IPS-18c (cell line): ENCODE measurements at regions not wholly inside any gene's neighbourhood (a gene's known extent, or its start where the extent isn't known, plus 50 kb on each side); places are given as distances from the start of the nearest gene placed in this dataset.
"Not testable (repeated sequence)": the region's sequence is repeated elsewhere in the genome, so short reads cannot be mapped to it uniquely, and the experiment has no call there.

ENCODE experiments used
- H3K4me3 ChIP-seq: 2 replicates; pipeline ENCODE4 v1.7.0; 2013; ENCODE audit warnings: low read depth, mild to moderate bottlenecking, low read length, moderate library complexity; ENCODE audit not compliant: insufficient read depth
- H3K9me3 ChIP-seq: one replicate; pipeline ENCODE4 v1.6.1; 2013; ENCODE audit warnings: mild to moderate bottlenecking, low read length, moderate library complexity; ENCODE audit not compliant: control insufficient read depth, insufficient read depth

GRCh38 chr4:60934566-60935295 lies 265.4 kb upstream of the ADGRL3 start:
- Histone ChIP-seq H3K4me3 (no peak overlapping the region), H3K9me3 (no peaks in the 10 kb centered on the region)

DNA sequence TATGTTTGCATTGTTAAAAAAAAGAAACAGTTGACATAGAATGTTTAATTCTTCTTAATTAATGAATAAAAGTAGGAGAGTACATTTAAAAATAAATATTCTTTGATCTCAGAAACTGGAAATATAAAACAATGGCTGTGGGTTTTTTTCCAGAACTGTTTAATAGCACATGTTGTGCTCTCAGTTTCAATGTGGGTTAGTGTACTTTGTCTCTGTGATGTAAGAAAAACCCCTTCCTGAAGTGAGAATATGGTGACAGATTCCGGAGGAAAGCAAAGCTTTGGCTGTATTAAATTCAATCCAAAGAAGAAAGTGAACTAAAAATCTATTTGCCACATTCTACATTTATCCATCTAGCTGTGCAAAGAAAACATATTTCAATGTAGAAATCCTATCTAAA lies 261.9 kb upstream of the ADGRL3 start:
- Histone ChIP-seq H3K9me3 (no peaks in the 10 kb centered on the region), H3K4me3 (no peak overlapping the region)

- H3K9me3 ChIP-seq, result no peaks in the 10 kb centered on the region
Observed at GRCh38 chr4:60938621-60939020, 261.5 kb upstream of the ADGRL3 start.

DNA sequence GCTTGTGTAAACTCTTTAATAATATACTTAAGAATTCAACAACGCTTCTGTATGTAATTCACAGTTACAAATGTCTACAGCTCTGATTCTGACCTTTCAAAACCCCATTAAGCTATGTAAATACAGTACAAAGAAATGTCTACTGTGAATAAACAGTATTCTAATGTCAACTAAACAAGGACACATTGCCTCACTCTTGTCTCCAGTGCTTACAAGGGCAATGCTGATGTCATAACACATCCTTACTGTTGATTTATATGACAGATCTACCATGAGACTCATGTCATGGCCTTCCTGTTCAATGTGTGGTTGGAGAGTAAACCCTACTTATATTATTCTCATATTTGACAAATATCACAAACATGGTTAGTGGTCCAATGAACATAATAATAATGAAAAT lies 256.1 kb upstream of the ADGRL3 start:
- H3K9me3 ChIP-seq, result no peaks in the 10 kb centered on the region

More at GRCh38 chr4:60938621-60939020, 261.5 kb upstream of the ADGRL3 start:
- H3K4me3 ChIP-seq, result no peak overlapping the region

GRCh38 chr4:60945641-60946040 lies 254.5 kb upstream of the ADGRL3 start:
- H3K4me3 ChIP-seq, result no peak overlapping the region
- H3K9me3 ChIP-seq, result no peaks in the 10 kb centered on the region

More for the DNA sequence above, 256.1 kb upstream of the ADGRL3 start:
- H3K4me3 ChIP-seq, result no peak overlapping the region

GRCh38 chr4:60948008-60948407 lies 252.1 kb upstream of the ADGRL3 start:
- H3K4me3 ChIP-seq, result no peak overlapping the region
- no peaks in the 10 kb centered on the region for H3K9me3 ChIP-seq

DNA sequence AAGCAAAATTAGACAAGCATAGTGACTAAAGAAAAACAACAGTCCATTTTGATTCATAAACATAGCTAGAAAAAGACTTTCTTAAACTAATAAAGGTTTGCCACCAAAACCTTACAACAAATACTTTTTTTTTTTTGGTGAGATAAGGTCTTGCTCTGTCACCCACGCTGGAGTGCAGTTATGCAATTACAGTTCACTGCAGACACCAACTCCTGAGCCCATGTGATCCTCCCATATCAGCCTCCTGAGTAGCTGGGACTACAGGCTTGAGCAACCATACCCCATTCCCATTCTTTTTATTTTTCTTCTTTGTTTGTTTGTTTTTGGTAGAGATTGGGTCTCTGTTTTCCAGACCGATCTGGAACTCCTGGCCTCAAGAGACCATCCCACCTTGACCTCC lies 247.2 kb upstream of the ADGRL3 start:
- Histone ChIP-seq H3K4me3 (no peak overlapping the region), H3K9me3 (no peaks in the 10 kb centered on the region)

GRCh38 chr4:60953826-60954225 lies 246.3 kb upstream of the ADGRL3 start:
- Histone ChIP-seq H3K4me3 (no peak overlapping the region), H3K9me3 (no peaks in the 10 kb centered on the region)

- peaks cover 2% of the 10 kb centered on the region for H3K9me3 ChIP-seq
Observed at GRCh38 chr4:60962286-60962685, 237.8 kb upstream of the ADGRL3 start.

DNA sequence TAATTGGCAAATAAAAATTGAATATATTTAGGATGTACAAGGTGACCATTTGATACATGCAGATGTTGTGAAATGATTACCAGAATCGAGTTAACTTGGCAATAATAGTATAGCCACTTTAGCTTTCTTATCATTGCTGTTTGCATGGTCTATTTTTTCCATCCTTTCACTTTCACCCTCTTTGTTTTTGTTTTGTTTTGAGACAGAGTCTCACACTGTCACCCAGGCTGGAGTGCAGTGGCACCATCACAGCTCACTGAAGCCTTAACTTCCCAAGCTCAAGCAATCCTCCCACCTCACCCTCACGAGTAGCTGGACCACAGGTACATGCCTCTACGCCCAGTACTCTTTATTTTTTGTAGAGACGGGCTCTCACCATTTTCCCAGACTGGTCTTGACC lies 218.6 kb upstream of the ADGRL3 start:
- Histone ChIP-seq H3K4me3 (no peak overlapping the region), H3K9me3 (no peaks in the 10 kb centered on the region)

More at GRCh38 chr4:60962286-60962685, 237.8 kb upstream of the ADGRL3 start:
- no peak overlapping the region for H3K4me3 ChIP-seq

DNA sequence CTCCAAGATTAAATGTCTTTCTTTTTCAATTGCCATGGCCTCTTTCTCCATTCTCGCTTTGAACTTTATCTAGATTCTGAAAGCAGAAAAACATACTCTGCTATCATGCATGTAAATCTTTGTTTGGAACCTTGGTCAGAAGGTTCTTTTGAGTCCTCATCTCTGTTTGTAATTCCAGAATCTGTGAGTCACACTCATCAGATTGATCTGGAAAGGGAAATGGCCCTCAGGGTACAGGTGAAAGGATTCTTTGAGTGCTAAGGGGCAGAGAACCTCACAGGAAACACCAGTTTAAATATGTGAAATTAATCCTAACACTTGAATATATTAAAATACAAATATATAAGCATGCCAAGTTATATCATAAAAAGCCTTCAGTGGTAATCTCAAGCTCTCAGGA lies 211.0 kb upstream of the ADGRL3 start:
- H3K9me3 ChIP-seq, result no peaks in the 10 kb centered on the region
- no peak overlapping the region for H3K4me3 ChIP-seq

GRCh38 chr4:60992037-60992436 lies 208.1 kb upstream of the ADGRL3 start:
- Histone ChIP-seq H3K4me3 (no peak overlapping the region), H3K9me3 (no peaks in the 10 kb centered on the region)

GRCh38 chr4:61003301-61003700 lies 196.8 kb upstream of the ADGRL3 start:
- Histone ChIP-seq H3K4me3 (no peak overlapping the region), H3K9me3 (no peaks in the 10 kb centered on the region)

- H3K9me3 ChIP-seq, result no peaks in the 10 kb centered on the region
- H3K4me3 ChIP-seq, result no peak overlapping the region
Observed at GRCh38 chr4:61004651-61005170, 195.4 kb upstream of the ADGRL3 start.

DNA sequence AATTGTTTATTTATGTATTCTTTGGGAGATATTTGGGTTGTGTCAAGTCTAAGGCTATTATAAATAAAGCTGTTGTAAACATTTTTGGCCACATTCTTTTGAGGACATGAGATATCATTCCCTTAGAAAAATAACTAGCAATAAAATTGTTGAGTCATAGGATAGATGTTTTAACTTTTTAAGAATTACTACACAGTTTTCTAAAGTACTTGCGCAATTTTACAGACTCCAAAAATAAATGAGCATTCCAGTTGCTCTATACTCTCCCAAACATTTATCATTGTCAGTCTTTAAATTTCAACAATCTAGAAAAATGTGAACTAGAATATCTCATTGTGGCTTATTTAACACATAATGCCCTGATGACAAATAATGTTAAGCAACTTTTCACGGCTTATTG lies 189.1 kb upstream of the ADGRL3 start:
- H3K9me3 ChIP-seq, result peaks cover 2% of the 10 kb centered on the region

GRCh38 chr4:61011936-61012335 lies 188.2 kb upstream of the ADGRL3 start:
- H3K9me3 ChIP-seq, H3K4me3 ChIP-seq: not testable (repeated sequence)

More for the DNA sequence above, 189.1 kb upstream of the ADGRL3 start:
- no peak overlapping the region for H3K4me3 ChIP-seq

GRCh38 chr4:61024610-61025009 lies 175.5 kb upstream of the ADGRL3 start:
- H3K4me3 ChIP-seq, result no peak overlapping the region
- no peaks in the 10 kb centered on the region for H3K9me3 ChIP-seq

- H3K4me3 ChIP-seq, result no peak overlapping the region
- H3K9me3 ChIP-seq, result no peaks in the 10 kb centered on the region
Observed at GRCh38 chr4:61027939-61028338, 172.2 kb upstream of the ADGRL3 start.
